ENCODE measurements at regions not wholly inside any gene's neighbourhood (a gene's known extent, or its start where the extent isn't known, plus 50 kb on each side); places are given as distances from the start of the nearest gene placed in this dataset.

DNA sequence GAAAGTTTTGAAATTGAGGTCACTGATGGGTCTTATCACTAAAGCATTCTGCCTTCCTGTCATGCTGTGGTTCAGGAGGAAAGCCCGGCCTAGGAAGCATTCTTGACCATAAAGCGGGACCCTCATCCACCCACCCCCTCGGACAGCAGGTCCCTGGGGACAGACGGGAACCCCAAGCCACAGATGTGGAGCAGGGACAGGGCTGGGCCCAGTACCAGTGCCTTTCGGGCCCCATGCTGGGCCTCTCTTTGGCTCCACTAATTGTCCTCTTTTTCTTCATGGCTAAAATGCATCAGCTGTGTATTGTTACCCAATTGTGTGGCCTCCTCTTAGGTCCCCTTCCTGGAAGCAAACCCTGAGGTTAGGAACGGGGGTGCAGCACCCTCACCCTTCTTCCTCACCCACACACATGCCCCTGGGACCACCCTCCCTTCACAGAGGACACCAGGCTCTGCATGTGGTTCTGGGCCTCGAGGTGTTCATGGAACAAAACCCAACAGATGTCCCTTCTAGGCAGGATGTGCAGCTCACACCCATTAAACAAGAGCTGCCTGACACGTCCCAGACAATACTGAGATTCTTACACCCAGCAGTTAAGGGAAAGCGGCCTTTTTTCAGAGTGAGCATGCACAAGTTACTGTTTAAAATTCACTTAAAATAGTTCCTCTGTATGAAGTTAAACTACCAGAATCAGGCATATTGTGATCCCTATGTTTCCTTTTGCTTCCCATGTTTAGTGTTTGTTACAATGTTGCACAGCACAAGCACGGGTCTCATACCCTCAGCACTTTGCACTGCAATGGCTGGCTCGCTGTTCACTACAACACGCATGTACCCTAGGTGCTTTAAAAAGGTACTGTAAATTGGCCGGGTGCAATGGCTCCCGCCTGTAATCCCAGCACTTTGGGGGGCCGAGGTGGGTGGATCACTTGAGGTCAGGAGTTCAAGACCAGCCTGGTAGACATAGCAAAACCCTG lies 807.6 kb downstream of the BRD1 start:
- no peaks in the 10 kb centered on the region for H3K36me3 ChIP-seq
- no peak for TF ChIP-seq POLR2A (IDR thresholded peaks at IDR 0.05)
- TF ChIP-seq EP300 (IDR thresholded peaks at IDR 0.05), result no peak
- TF ChIP-seq CTCF (IDR thresholded peaks at IDR 0.05), result no peak
- no peak for TF ChIP-seq POLR2AphosphoS5 (IDR thresholded peaks at IDR 0.05)
- H3K4me3 ChIP-seq, result no peak overlapping the region
- peak; percentile 34 for DNase-seq
- intact Hi-C loops (cut with DNase I), result no loop called here
- H3K4me1 ChIP-seq, result no peaks in the 10 kb centered on the region
- peaks cover 0 to 6% (median 6%) of the 10 kb centered on the region in 3 donors for H3K27me3 ChIP-seq
- 67 to 75% methylated on average over 15 of the region's 15 CpGs for WGBS, 2 donors
- H3K9me3 ChIP-seq, result no peaks in the 10 kb centered on the region
- H3K27ac ChIP-seq, result no peak overlapping the region

DNA sequence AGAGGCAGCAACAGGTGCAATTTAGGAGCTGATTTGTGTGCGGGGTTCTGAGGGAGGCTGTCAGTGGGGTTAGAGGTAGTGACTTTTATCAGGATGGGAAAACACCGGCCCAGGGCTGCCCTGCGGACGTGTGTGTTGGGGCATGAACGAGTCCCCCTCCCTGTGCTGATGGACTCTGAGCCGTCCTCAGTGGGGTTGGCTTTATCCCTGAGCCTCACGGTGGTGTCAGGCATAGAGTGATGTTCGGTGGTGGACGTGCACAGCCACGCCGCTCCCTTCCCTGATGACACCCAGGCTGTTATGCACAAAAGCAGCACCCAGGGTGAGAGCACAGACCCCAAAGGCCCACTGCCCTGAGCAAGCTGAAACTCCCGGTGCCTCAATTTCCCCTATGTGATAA lies 809.1 kb downstream of the BRD1 start:
- H3K4me3 ChIP-seq, result no peak overlapping the region
- H3K9me3 ChIP-seq, result no peaks in the 10 kb centered on the region
- no peaks in the 10 kb centered on the region for H3K4me1 ChIP-seq
- H3K27me3 ChIP-seq, result no peaks in the 10 kb centered on the region
- WGBS, 2 donors, result 76 to 85% methylated on average over 12 of the region's 12 CpGs
- DNase-seq, result peak; percentile 57
- no peaks in the 10 kb centered on the region for H3K36me3 ChIP-seq
- no peak for TF ChIP-seq CTCF (IDR thresholded peaks at IDR 0.05)
- TF ChIP-seq POLR2AphosphoS5 (IDR thresholded peaks at IDR 0.05), result no peak
- no peak for TF ChIP-seq EP300 (IDR thresholded peaks at IDR 0.05)
- no peak for TF ChIP-seq POLR2A (IDR thresholded peaks at IDR 0.05)
- no peak overlapping the region for H3K27ac ChIP-seq
- intact Hi-C loops (cut with DNase I), result no loop called here

DNA sequence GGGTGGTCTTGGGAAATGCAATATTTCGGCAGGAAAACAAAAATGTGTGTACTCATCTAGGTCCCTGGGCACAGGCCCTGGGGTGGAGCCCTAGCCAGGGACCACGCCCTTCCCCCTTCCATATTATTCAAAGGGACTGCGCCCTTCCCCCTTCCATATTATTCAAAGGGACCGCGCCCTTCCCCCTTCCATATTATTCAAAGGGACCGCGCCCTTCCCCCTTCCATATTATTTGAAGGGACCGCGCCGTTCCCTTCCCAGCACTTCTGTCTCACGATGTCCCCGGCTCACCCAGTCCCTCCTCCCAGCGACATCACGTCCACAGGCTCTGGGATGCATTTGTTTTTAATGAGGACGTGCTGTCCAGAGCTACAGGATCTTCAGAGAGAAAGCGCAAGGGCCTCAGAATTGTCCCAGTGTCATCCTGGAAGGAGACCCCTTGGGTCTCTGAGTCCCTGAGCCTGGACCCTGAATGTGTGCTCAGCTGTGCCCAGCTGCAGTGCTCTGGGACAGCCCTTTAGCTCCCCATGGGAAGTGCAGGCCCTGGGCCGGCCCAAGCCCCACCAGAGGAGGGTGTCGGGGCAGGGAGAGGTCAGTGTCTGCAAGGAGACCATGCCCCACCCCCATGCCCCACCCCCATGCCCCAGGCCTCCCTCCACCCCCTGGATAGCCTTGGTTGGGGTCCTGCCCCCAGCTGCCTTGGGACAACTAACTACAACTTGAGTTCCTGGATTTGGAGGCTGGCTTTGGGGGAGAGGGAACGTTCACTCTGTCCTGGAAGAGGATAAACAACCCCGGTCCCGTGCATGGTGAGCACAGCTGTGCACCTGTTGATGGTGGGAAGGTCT lies 810.0 kb downstream of the BRD1 start:
- no peaks in the 10 kb centered on the region for H3K4me1 ChIP-seq
- no peaks in the 10 kb centered on the region for H3K9me3 ChIP-seq
- no peak for TF ChIP-seq POLR2AphosphoS5 (IDR thresholded peaks at IDR 0.05)
- intact Hi-C loops (cut with DNase I), result no loop called here
- no peak overlapping the region for H3K27ac ChIP-seq
- WGBS, 2 donors, result 62 to 78% methylated on average over 21 of the region's 21 CpGs
- no peak overlapping the region for H3K4me3 ChIP-seq
- peaks cover 0 to 1% (median 0%) of the 10 kb centered on the region in 3 donors for H3K27me3 ChIP-seq
- no peaks in the 10 kb centered on the region for H3K36me3 ChIP-seq
- peak; percentile 39 for DNase-seq

- Histone ChIP-seq H3K27me3 (peaks cover 0 to 8% (median 0%) of the 10 kb centered on the region in 3 donors), H3K4me3 (no peak overlapping the region), H3K27ac (no peak overlapping the region), H3K9me3 (no peaks in the 10 kb centered on the region), H3K4me1 (no peaks in the 10 kb centered on the region), H3K36me3 (no peaks in the 10 kb centered on the region)
- DNase-seq, result peak; percentile 41
- 77 to 85% methylated on average over 16 of the region's 16 CpGs for WGBS, 2 donors
- TF ChIP-seq POLR2A (IDR thresholded peaks at IDR 0.05), result no peak
- TF ChIP-seq CTCF (IDR thresholded peaks at IDR 0.05), result no peak
- TF ChIP-seq EP300 (IDR thresholded peaks at IDR 0.05), result no peak
- no peak for TF ChIP-seq POLR2AphosphoS5 (IDR thresholded peaks at IDR 0.05)
- intact Hi-C loops (cut with DNase I), result no loop called here
Observed at GRCh38 chr22:49016909-49017481, 810.7 kb downstream of the BRD1 start.
